Left kidney (tissue), 1 donor: ENCODE measurements at regions not wholly inside any gene's neighbourhood (a gene's known extent, or its start where the extent isn't known, plus 50 kb on each side); places are given as distances from the start of the nearest gene placed in this dataset.

Source experiments
- DNase-seq: peaks from one replicate; pipeline ENCODE4 v3.0.0-alpha.2; 2013

- DNase-seq = no peak
Observed at GRCh38 chr12:111076611-111077451, 156.5 kb upstream of the MYL2 start.

GRCh38 chr12:111076199-111076598, 155.8 kb upstream of the MYL2 start:
- DNase-seq = no peak

- no peak for DNase-seq
Observed at GRCh38 chr12:111074965-111075364, 154.6 kb upstream of the MYL2 start.

GRCh38 chr12:111074559-111074958, 154.2 kb upstream of the MYL2 start:
- DNase-seq = no peak

GRCh38 chr12:111073370-111073769, 153.0 kb upstream of the MYL2 start:
- no peak for DNase-seq

- DNase-seq = no peak
Observed at GRCh38 chr12:111072299-111072698, 151.9 kb upstream of the MYL2 start.

GRCh38 chr12:111069886-111070285, 149.5 kb upstream of the MYL2 start:
- no peak for DNase-seq

GRCh38 chr12:111068290-111068689, 147.9 kb upstream of the MYL2 start:
- DNase-seq = no peak

GRCh38 chr12:111067498-111067897, 147.1 kb upstream of the MYL2 start:
- no peak for DNase-seq

GRCh38 chr12:111066744-111067437, 146.5 kb upstream of the MYL2 start:
- no peak for DNase-seq

GRCh38 chr12:111064982-111065381, 144.6 kb upstream of the MYL2 start:
- no peak for DNase-seq

GRCh38 chr12:111064154-111064553, 143.8 kb upstream of the MYL2 start:
- DNase-seq = no peak

GRCh38 chr12:111063295-111064026, 143.1 kb upstream of the MYL2 start:
- DNase-seq = no peak

GRCh38 chr12:111057701-111058425, 137.5 kb upstream of the MYL2 start:
- DNase-seq = no peak

- DNase-seq = no peak
Observed at GRCh38 chr12:111056618-111057521, 136.5 kb upstream of the MYL2 start.

GRCh38 chr12:111055181-111055880, 135.0 kb upstream of the MYL2 start:
- DNase-seq = no peak

- no peak for DNase-seq
Observed at GRCh38 chr12:111048991-111049390, 128.6 kb upstream of the MYL2 start.

GRCh38 chr12:111046896-111047295, 126.5 kb upstream of the MYL2 start:
- DNase-seq = no peak

GRCh38 chr12:111045941-111046340, 125.6 kb upstream of the MYL2 start:
- no peak for DNase-seq

- DNase-seq = no peak
Observed at GRCh38 chr12:111041091-111041490, 120.7 kb upstream of the MYL2 start.
